Hepatocyte (in vitro differentiated cells): ENCODE measurements at regions not wholly inside any gene's neighbourhood (a gene's known extent, or its start where the extent isn't known, plus 50 kb on each side); places are given as distances from the start of the nearest gene placed in this dataset.

ENCODE experiments used
- CTCF ChIP-seq: fragments of 200-600 bp; sonication (generic); IDR thresholded peaks from 2 replicates; pipeline ENCODE4 v1.5.1; 2016; ENCODE audit warnings: antibody characterized with exemption, mild to moderate bottlenecking; ENCODE audit not compliant: poor library complexity
- EZH2 ChIP-seq: fragments of 200-600 bp; sonication (generic); IDR thresholded peaks from 2 replicates; pipeline ENCODE4 v1.6.1; 2016; ENCODE audit warnings: antibody characterized with exemption, mild to moderate bottlenecking, borderline replicate concordance
- EZH2phosphoT487 ChIP-seq: fragments of 200-600 bp; sonication (generic); IDR thresholded peaks from one replicate; pipeline ENCODE4 v1.6.1; 2018; ENCODE audit warnings: antibody characterized with exemption, mild to moderate bottlenecking, low read depth, moderate library complexity; ENCODE audit not compliant: unreplicated experiment, severe bottlenecking

- TF ChIP-seq EZH2 (no peak), CTCF (no peak), EZH2phosphoT487 (no peak)
These were observed 725.8 kb downstream of the MRPL39 start for GRCh38 chr21:24881506-24881905.
